Neural progenitor cell (in vitro differentiated cells): ENCODE measurements at regions not wholly inside any gene's neighbourhood (a gene's known extent, or its start where the extent isn't known, plus 50 kb on each side); places are given as distances from the start of the nearest gene placed in this dataset.

ENCODE experiments used
- EZH2phosphoT487 ChIP-seq: fragments of 200-600 bp; sonication (generic); IDR thresholded peaks from 2 replicates; pipeline ENCODE4 v1.6.1; 2017; ENCODE audit warnings: antibody characterized with exemption
- TF ChIP-seq, protein P1 (sequence below): fragments of 200-600 bp; sonication (generic); IDR thresholded peaks from 2 replicates; pipeline ENCODE4 v1.5.1; 2017; ENCODE audit warnings: antibody characterized with exemption, mild to moderate bottlenecking

DNA sequence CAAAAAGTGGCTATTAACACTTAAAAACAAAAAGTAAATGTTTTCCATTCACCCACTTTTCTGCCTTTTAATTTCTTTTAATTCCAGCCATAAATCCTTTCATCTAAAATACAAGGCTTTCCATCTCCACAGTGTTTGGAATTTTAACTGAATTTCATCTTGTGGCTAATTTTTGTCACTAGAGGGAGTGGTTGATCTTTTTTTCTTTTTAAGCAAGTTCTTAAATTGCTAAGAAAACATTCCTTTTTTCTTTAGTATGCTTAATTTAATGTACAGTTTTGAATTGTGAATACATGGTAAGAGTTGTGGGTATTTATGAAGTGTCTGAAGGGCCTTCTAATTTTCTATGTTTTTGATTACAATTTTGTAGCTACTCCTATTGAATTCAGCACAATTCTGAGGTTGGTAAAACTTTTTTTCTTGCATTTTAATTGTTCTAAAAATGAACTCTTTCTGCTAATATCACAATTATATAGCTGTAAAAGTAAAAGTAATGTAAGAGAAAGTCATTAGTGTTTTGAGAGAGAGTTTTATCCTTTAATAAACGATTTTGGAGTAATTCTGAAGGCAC, 54.9 kb upstream of the ANK3 start:
- TF ChIP-seq, protein P1, sequence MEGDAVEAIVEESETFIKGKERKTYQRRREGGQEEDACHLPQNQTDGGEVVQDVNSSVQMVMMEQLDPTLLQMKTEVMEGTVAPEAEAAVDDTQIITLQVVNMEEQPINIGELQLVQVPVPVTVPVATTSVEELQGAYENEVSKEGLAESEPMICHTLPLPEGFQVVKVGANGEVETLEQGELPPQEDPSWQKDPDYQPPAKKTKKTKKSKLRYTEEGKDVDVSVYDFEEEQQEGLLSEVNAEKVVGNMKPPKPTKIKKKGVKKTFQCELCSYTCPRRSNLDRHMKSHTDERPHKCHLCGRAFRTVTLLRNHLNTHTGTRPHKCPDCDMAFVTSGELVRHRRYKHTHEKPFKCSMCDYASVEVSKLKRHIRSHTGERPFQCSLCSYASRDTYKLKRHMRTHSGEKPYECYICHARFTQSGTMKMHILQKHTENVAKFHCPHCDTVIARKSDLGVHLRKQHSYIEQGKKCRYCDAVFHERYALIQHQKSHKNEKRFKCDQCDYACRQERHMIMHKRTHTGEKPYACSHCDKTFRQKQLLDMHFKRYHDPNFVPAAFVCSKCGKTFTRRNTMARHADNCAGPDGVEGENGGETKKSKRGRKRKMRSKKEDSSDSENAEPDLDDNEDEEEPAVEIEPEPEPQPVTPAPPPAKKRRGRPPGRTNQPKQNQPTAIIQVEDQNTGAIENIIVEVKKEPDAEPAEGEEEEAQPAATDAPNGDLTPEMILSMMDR: peak; percentile 78
- TF ChIP-seq EZH2phosphoT487: no peak
